GM19025 (cell line): ENCODE measurements at regions not wholly inside any gene's neighbourhood (a gene's known extent, or its start where the extent isn't known, plus 50 kb on each side); places are given as distances from the start of the nearest gene placed in this dataset.

Experiments used
- ATAC-seq: cut with Tn5 transposase; IDR thresholded peaks from one replicate; pipeline ENCODE4 v1.9.1; 2021; ENCODE audit warnings: mild to moderate bottlenecking, low read depth, moderate library complexity; ENCODE audit not compliant: unreplicated experiment

DNA sequence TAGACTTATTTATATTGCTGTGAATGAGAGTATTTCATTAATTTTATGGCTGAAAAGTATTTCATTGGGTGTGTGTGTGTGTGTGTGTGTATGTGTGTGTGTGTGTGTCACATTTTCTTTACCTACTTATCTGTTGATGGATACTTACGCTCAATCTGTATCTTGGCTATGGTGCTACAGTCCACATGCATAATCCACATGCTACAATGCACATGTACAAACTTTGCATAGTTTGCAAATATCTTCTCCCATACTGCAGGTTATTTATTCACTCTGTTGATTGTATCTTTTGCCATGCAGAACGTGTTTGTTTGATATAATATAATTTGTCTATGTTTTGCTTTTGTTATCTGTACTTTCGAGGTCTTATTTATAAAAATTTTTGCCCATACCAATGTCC, 167.8 kb downstream of the RAB28 start:
- ATAC-seq, result no peak

DNA sequence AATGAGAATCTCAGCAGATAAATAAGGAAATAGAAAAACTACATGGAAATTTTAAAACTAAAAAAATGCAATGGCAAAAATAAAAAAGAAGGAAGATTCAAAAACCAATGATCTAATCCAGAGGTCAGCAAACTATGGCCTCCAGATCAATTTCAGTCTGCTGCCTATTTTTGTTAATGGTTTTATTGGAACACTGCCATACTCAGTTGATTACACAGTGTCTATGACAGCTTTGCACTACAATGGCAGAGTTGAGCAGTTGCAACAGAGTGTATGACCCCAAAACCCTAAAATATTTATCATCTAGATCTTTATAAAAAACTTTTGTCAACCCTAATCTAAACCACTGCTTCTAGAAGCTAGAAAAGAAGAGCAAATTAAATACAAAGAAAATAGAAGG, 170.3 kb downstream of the RAB28 start:
- no peak for ATAC-seq

DNA sequence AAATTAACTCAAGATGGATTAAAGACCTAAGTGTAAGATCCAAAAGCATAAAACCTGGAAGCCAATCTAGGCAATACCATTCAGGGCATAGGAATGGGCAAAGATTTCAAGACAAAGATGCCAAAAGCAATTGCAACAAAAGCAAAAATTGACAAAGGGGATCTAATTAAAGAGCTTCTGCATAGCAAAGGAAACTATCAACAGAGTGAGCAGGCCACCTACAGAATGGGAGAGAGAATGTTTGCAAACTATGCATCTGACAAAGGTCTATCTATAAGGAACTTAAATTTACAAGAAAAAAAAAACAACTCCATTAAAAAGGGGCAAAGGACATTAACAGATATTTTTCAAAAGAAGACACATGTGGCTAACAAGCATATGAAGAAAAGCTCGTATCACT, 171.9 kb downstream of the RAB28 start:
- no peak for ATAC-seq

DNA sequence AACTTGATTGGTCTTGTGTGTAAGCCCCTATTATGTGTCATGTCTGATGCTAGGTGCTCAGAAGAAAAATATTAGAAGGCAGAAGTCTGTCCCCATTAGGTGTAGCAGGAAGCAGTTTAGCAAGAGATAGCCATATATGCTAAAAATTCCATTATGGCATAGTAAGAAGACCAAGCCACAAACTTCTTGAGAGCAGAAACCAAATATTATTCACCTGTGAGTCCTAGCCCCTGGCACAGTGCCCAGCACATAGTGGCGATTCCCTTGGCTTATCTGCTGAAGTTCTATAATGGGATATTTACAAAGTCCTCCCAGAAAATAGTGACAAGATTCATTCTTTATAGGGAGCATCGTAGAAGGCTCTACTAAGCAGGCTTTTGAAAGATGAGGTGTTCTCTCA, 174.4 kb downstream of the RAB28 start:
- no peak for ATAC-seq

DNA sequence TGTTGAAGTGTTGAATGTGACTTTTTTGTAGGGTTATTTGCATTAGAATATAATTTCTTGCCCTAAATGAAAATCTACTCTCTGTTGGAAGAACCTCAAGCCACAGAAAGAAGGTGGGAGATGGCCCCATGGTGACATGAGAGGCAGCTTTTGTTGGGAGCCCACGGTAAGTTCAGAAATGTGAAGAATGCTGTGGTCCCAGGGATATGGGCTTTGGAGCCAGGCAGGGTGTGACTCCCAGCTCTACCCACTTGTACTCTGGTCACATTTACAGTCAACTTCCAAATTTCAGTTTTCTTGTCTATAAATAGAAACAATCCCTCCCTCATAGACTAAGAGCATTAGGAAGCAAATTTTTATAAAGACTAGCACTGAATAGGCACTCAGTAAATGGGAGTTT, 177.8 kb downstream of the RAB28 start:
- no peak for ATAC-seq

DNA sequence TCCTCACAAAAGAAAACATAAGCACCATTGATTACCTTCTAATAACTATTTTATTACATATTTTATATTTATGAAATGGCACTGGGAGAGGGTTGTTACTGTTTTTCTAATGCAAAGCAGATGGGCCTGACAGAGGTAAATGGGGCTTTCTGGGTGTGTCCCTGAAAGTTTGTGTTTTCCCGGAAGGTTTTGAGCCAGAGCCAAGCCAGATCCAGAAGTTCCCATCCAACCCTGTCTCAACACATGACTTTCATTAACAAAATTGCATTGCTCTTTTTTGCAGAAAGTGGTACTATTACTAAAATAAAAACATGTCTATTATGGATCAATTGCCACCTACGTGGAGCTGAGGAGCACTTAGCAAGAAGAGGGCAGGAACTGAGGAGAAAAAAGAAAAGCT, 181.3 kb downstream of the RAB28 start:
- no peak for ATAC-seq

DNA sequence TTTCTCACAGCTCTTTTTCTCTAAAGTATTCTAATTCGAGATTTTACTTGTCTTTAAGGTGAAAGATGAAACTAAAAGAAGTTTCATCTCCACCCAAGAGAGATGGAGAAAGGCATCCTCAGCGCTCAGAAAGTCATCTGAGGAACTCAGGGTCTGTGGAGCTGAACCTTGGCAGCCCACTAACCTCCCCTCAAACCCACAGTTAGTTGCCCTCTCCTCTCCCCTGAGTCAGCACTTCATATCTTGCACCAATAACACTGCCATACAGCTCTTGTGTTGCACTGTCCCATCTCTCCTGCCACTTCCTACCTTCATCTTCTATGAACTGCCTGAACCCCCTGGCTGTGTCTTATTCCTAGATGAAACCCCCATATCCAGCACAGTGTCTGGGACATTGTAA, 184.8 kb downstream of the RAB28 start:
- no peak for ATAC-seq

DNA sequence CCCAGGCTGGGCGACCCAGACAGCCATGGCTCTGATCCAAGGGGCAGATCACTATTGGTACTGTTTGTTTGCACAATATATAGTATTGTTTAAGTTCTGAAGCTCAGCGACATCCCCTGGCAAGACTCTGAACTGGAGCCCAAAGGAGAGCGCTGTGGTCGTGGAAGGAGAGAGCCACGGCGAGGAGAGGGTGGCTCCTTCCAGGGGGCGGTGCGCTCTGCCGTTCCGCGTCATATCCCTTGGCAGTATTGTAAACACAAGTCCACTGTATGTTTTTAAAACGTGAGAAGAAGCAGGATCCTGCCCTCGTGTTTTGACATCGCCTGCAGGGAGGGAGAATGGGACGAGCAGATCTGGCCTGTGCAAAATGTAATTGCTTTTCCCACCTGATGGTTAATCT, 185.5 kb downstream of the RAB28 start:
- no peak for ATAC-seq

DNA sequence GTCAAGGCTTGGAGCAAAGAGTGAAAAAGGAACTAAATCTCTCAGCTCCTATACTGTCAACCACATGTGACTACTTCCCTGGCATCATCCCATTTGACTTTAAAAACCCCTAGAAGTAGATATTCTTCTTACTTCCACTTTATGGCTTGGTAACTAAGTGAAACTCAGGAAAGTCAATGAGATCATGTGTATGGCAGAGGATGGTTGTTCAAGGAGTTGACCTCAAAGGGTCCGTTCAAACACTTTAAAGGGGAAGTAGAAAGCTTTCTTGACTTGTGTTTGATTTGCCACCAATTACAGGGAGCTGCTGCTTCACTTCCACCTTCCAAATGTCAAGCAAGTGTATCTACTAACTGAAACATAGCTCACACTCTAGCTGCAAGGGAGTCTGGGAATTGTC, 187.2 kb downstream of the RAB28 start:
- no peak for ATAC-seq

DNA sequence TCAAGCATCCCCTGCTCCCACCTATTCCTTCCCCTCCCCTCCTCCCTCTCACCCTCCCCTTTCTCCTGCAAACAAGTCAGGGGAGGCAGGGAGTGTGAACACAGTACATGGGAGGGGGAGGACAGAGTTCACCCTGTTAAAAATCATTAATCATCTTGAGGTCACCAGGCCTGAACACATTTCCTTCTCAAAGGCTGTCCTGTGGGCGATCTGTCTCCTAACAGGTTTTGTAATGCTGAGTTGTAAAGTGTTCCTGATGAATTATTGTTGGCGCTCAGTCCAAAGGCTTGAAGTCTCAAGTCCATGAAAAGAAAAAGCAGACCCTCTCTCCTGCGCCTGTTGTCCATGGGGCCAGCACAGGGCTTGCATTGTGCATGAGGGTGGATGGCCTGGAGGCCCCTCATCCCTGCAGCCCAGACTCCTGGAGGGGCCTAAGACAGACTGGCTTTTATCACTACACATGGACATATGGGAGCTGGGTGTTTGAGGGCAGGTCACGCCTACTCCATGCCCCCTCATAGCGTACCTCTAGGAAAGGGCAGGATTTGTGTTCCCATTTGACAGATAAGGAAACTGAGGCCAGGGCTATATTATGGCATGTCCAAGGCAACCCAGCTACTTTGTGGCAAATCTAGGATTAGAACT, 189.1 kb downstream of the RAB28 start:
- no peak for ATAC-seq

DNA sequence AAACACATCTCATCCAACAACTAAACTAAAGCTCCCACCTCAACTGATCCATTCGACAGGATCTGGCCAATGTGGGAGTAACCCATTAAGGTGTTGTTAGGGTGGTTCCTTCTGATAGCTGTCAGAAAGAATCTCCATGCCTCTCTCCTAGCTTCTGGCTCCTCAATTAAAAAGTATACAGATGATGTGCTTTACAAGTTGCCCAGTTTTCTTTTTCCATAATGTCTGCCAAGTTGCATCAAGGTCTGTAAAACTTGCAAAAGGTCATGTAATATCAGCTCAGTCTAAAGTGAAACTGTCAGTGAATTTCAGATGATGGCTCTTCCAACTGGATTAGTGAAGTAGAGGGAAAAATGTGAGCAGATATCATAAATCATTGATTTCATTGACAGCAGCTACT, 191.8 kb downstream of the RAB28 start:
- ATAC-seq, result no peak

DNA sequence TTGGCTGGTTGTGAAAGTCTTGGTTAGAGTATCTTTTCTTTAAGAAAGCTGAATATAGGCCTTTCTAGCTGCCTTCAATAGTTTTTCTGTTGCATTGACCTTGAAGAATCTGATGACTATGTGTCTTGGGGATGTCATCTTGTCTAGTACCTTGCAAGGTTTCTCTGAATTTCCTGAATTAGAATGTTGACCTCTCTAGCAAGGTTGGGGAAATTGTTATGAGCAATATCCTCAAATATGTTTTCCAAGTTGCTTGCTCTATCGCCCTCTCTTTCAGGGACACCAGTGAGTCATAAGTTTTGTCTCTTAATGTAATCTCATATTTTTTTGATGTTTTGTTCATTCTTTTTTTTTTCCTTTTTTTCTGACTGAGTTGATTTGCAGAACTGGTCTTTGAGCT, 194.7 kb downstream of the RAB28 start:
- no peak for ATAC-seq

DNA sequence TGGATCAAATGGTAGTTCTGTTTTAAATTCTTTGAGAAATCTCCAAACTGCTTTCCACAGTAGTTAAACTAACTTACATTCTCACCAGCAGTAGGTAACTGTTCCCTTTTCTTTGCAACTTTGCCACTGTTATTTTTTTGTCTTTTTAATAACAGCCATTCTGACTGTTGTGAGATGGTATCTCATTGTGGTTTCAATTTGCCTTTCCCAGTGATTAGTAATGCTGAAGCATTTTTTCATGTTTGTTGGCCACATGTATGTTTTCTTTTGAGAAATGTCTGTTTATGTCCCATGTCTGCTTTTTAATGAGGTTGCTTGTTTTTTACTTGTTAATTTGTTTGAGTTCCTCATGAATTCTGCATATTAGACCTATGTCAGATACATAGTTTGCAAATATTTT, 198.8 kb downstream of the RAB28 start:
- ATAC-seq, result no peak

DNA sequence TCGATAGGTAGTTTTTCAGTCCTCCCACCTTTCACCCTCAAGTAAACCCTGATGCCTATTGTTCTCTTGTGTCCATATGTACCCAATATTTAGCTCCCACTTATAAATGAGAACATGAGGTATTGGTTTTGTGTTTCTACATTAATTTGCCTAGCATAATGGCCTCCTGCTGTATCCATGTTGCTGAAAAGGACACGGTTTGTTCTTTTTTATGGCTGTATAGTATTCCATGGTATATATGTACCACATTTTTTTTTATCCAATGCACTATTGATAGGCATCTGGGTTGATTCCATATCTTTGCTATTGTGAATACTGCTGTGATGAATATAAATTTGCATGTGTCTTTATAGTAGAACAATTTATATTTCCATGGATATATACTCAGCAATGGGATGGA, 199.2 kb downstream of the RAB28 start:
- no peak for ATAC-seq

DNA sequence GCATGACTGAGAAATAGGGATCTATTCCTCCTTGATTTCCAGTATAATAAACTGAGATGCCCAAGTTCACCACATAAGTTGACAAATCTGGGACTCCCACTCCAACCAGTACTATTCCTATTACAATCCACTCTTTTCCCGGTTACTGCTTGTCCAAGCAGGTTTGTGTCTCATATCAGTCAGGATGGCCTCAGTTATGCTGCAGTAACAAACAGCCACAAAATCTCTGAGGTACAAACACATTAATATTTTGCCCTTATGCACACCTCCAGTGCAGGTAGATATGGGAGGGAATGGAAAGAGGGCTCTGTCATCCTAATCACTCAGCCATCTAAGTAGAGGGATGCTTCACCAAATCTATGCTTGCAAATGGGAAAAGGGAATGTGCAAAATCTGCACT, 207.8 kb downstream of the RAB28 start:
- no peak for ATAC-seq

DNA sequence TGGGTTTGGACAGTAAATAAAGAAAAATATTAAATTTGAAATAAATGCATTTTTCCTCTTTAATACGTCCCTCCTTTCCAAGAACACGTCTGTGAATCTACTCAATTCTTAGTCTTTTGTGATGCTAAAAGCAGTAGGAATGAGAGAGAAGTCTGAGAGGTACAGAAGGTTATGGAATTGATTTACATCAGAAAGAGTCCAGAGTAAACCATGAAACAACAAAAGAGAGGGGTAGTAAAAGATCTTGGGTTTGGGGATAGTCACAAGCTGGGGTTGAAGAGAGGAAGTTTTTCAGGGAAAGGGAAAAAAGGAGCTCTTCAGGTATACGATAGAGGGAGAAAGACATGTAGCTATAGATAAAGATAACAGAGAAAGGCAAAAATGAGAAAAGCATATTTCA, 215.4 kb downstream of the RAB28 start:
- no peak for ATAC-seq

DNA sequence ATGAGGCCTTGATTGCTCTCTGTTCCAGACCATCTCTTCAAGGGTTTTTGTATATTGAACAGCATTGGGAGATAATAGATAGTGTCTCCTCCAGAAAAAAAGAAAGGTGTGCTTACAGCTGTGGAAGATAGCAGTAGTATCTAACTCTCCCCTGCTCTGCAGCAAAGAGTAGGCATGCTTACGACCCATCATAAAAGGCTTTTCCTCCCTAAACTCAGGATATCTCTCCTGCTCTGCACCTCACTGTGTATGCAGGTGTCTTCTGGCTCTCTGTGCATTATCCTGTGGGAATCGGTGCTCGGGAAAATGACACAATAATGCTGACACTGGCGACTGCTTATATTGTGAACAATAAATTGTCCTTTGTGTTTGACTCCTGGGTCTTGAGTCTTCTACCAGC, 216.0 kb downstream of the RAB28 start:
- ATAC-seq, result no peak

DNA sequence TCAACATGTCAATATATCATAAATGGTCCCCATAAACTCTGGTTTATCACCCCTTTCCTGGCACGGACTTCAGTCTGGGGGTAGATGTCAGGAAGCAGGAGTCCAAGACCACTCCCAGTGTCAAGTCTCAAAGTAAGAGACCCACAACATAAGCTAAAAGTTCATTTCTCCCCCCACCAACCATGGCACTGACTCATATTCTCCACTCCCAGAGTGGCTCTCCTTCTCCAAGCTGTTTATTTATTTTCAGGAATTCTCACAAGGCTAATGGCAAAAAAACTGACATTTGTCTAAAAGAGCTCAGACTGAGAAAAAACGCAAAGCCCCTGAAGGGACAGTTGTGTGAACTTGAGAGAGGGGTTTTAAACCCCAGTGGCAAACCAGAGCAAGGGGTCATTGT, 217.0 kb downstream of the RAB28 start:
- no peak for ATAC-seq

DNA sequence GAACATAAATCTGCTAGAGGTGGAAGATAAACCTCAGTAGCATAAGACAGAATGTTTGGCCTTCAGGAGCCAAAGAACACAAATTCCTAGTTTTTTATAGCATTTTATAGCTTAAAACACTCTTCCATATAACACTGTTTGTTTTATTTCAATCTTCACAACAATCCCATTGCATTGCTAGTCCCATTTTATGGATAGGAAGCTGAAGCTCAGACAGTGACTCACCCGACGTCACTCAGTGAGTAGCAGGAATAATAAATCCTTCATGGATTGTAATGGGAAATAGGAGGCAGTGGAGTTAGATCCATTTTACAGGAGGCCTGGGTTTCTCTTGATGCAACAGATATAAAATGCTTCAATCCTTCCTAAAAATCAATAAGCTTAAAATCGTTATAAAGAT, 217.5 kb downstream of the RAB28 start:
- no peak for ATAC-seq

DNA sequence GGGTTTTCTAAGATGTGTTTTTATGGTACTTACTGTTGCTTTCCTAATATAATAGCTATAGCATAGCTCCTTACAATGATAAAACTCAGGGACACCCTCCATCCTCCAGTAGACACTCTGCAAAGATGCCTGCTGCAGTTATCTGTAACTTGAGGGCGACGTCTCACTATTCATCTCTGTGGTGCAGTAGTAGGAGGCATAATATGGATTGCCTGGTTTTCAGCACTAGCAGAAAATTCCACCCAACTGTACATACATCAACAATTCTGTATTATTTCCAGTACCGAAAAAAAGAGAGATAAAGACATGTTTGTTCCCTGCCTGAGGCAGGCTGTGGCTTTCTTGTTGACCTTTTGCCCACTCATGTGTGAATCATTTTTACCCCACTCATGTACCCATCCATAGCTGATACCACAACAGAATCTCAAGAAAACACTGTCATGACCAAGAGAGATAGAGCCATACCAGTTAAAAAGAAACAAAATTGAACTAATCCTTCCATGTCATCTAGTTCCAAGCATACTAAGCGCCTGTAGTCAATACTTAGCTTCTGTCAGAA, 220.1 kb downstream of the RAB28 start:
- no peak for ATAC-seq

DNA sequence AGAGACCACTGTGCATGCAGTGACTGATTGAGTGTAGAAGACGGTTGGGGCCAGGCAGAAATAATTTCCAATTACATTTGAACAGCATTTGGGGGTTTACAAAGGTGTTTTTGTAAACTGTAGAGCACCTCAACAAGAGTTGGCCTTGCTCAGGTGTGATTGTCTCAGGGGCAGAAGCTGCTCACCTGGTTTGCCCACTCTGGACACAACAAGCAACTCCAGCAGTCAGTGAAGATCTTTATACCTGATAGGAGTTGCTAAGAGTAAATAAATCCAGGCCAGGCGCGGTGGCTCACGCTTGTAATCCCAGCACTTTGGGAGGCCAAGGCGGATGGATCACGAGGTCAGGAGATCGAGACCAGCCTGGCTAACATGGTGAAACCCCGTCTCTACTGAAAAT, 221.3 kb downstream of the RAB28 start:
- ATAC-seq, result no peak

DNA sequence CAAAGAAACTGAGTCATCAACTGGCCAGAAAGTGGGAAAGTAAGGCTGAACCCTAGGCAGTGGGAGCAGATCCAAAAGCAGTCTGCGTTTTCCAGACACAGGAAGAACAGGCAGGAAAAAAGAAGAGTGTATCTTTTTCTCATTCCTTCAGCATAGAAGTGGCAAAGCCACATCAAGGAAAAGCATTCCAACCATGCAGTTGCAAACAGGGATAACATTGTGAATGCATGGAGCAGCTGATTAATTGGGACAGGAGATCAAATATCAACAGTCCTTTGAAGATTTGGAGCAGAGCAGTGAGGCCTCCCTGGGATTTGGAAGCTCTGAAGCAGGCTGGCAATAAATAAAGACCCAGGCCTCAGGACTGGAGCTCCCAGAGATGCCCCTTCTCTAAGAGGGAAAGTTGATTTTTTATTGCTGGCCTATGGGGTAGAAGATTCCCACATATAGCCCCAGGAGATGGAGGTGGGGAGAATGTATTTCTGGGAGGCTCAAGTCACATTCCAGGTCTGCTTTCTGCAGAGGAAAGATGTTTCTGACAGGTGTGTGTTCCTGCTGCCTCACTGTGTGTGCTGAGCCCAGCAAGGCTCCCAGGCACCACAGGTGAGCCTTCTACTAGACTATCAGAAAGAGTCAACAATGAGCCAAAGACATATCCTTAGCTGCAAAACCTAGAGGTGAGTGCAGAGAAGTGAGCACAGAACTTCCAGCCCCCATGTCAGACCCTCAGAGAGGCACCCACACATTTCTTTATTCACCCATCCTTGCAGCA, 222.5 kb downstream of the RAB28 start:
- no peak for ATAC-seq
